ENCODE measurements at regions not wholly inside any gene's neighbourhood (a gene's known extent, or its start where the extent isn't known, plus 50 kb on each side); places are given as distances from the start of the nearest gene placed in this dataset.

DNA sequence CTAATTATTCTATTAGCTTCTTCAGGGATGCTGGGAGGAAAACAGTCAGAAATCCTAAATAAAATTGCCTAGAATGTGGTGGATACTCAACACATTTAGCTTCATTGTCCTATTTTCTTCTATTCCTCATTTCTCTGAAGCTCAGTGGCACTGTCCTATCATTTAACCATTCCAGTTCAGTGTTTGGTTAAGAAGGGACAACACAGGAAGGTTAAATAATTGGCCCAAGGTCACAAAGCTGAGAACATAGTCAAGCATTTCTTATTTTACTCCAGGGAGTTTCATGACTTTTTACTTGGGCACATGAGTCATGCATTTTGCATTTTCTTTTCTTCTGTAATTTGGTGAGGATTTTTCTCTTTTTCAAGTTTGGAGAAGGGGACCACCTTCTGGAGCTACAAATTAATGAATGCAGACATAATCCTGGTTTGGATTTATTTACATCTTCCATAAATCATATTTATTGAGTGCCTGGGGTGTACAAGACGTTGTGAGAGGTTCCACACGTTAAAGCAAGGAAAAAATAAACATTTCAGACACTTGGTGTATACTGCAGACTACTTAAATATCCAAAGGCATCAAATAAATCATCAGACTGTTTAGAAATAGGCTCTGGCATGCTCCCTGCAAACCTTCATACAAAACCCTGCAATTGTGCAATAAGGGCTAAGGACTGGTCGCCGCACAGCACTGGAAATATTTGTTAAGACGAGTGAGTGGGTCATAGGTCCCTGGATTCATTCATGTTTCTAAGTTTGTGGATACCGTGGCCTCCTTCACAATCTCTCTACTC is 263.9 kb downstream of the MAF start:
- H3K4me2 ChIP-seq (ENCODE audit: insufficient read depth, low read length), result no peak overlapping the region
- H2AFZ ChIP-seq (ENCODE audit: low read depth, low read length), result no peak overlapping the region
- H3K4me1 ChIP-seq (ENCODE audit: insufficient read depth, low read length), result no peaks in the 10 kb centered on the region
- H3K27ac ChIP-seq (ENCODE audit: low read length), result no peak overlapping the region
- no peaks in the 10 kb centered on the region for H3K36me3 ChIP-seq (ENCODE audit: insufficient read depth, low read length)
- TF ChIP-seq, protein P1, sequence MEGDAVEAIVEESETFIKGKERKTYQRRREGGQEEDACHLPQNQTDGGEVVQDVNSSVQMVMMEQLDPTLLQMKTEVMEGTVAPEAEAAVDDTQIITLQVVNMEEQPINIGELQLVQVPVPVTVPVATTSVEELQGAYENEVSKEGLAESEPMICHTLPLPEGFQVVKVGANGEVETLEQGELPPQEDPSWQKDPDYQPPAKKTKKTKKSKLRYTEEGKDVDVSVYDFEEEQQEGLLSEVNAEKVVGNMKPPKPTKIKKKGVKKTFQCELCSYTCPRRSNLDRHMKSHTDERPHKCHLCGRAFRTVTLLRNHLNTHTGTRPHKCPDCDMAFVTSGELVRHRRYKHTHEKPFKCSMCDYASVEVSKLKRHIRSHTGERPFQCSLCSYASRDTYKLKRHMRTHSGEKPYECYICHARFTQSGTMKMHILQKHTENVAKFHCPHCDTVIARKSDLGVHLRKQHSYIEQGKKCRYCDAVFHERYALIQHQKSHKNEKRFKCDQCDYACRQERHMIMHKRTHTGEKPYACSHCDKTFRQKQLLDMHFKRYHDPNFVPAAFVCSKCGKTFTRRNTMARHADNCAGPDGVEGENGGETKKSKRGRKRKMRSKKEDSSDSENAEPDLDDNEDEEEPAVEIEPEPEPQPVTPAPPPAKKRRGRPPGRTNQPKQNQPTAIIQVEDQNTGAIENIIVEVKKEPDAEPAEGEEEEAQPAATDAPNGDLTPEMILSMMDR (IDR thresholded peaks at IDR 0.05; ENCODE audit: borderline replicate concordance, extremely low read depth, low read length, poor library complexity, severe bottlenecking), result no peak
- no peak for TF ChIP-seq EZH2 (IDR thresholded peaks at IDR 0.05; ENCODE audit: borderline replicate concordance, low read depth, low read length, severe bottlenecking)
- DNase-seq (no peak), ATAC-seq (ENCODE audit: insufficient read depth, low read depth) (no peak)
- H3K9me3 ChIP-seq (ENCODE audit: insufficient read depth, low read length, severe bottlenecking), result no peaks in the 10 kb centered on the region
- H3K4me3 ChIP-seq (ENCODE audit: low read depth in 1 of 2, low read length in 2 of 2), result no peak overlapping the region
- no peaks in the 10 kb centered on the region for H3K79me2 ChIP-seq (ENCODE audit: insufficient read depth, low read length)
- no peaks in the 10 kb centered on the region for H3K27me3 ChIP-seq (ENCODE audit: insufficient read depth, low read length, poor library complexity)
- H4K20me1 ChIP-seq (ENCODE audit: insufficient read depth, low read length), result no peaks in the 10 kb centered on the region
- H3K9ac ChIP-seq (ENCODE audit: low read depth, low read length), result no peak overlapping the region

DNA sequence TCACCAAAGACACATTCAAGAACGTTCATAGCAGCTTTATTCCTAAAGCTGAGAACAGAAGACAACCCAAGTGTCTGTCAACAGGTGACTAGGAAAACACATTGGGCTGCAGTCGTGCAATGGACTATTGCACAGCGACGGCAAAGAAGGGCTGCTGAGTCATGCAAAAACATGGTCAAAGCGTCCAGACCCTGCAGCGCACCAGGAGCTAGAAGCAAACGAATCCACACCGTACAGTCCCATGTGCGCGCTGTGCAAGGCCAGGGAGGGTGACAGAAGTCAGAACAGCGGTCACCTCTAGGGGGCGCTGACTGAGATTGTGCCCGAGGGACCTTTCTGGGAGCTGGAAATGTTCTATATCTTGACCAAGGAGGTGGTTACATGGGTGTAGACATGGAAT is 266.4 kb downstream of the MAF start:
- Histone ChIP-seq H3K27me3 (ENCODE audit: insufficient read depth, low read length, poor library complexity) (no peaks in the 10 kb centered on the region), H3K27ac (ENCODE audit: low read length) (no peak overlapping the region), H4K20me1 (ENCODE audit: insufficient read depth, low read length) (no peaks in the 10 kb centered on the region), H2AFZ (ENCODE audit: low read depth, low read length) (no peak overlapping the region), H3K36me3 (ENCODE audit: insufficient read depth, low read length) (no peaks in the 10 kb centered on the region), H3K4me2 (ENCODE audit: insufficient read depth, low read length) (no peak overlapping the region), H3K4me1 (ENCODE audit: insufficient read depth, low read length) (no peaks in the 10 kb centered on the region), H3K9me3 (ENCODE audit: insufficient read depth, low read length, severe bottlenecking) (no peaks in the 10 kb centered on the region), H3K79me2 (ENCODE audit: insufficient read depth, low read length) (no peaks in the 10 kb centered on the region), H3K4me3 (ENCODE audit: low read depth in 1 of 2, low read length in 2 of 2) (no peak overlapping the region), H3K9ac (ENCODE audit: low read depth, low read length) (no peak overlapping the region)
- ATAC-seq (ENCODE audit: insufficient read depth, low read depth) (0 out of 3 replicates have a peak, but pooled peaks have one; percentile 53), DNase-seq (peak; percentile 32)
- TF ChIP-seq, protein P1 (IDR thresholded peaks at IDR 0.05; ENCODE audit: borderline replicate concordance, extremely low read depth, low read length, poor library complexity, severe bottlenecking), result peak; percentile 65
- TF ChIP-seq EZH2 (IDR thresholded peaks at IDR 0.05; ENCODE audit: borderline replicate concordance, low read depth, low read length, severe bottlenecking), result no peak

DNA sequence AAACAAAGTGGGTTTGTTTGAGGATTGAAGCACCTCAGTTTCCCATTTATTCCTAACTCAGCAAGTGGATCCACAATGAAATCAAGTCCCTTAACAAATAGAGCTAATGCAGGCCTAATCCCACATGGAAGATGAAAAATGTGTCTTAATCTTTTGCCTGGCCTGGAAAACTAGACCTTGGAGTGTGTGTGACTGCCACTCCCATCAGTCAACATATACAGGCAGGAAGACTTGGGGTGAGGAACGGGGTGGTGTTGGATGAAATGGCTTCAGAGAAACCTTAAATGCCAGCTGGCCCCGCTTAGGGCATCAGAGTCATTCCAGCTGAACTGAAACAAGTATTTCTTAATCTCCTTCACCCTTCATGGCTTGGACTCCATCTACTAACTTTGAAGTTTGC is 269.5 kb downstream of the MAF start:
- ATAC-seq (ENCODE audit: insufficient read depth, low read depth), result no peak
- no peaks in the 10 kb centered on the region for H4K20me1 ChIP-seq (ENCODE audit: insufficient read depth, low read length)
- no peak for DNase-seq
- H3K36me3 ChIP-seq (ENCODE audit: insufficient read depth, low read length), result no peaks in the 10 kb centered on the region
- no peak overlapping the region for H2AFZ ChIP-seq (ENCODE audit: low read depth, low read length)
- no peaks in the 10 kb centered on the region for H3K79me2 ChIP-seq (ENCODE audit: insufficient read depth, low read length)
- H3K27ac ChIP-seq (ENCODE audit: low read length), result no peak overlapping the region
- TF ChIP-seq, protein P1 (IDR thresholded peaks at IDR 0.05; ENCODE audit: borderline replicate concordance, extremely low read depth, low read length, poor library complexity, severe bottlenecking), result no peak
- no peak for TF ChIP-seq EZH2 (IDR thresholded peaks at IDR 0.05; ENCODE audit: borderline replicate concordance, low read depth, low read length, severe bottlenecking)
- no peak overlapping the region for H3K4me2 ChIP-seq (ENCODE audit: insufficient read depth, low read length)
- H3K4me3 ChIP-seq (ENCODE audit: low read depth in 1 of 2, low read length in 2 of 2), result no peak overlapping the region
- H3K9me3 ChIP-seq (ENCODE audit: insufficient read depth, low read length, severe bottlenecking), result no peaks in the 10 kb centered on the region
- no peaks in the 10 kb centered on the region for H3K4me1 ChIP-seq (ENCODE audit: insufficient read depth, low read length)
- H3K27me3 ChIP-seq (ENCODE audit: insufficient read depth, low read length, poor library complexity), result no peaks in the 10 kb centered on the region
- no peak overlapping the region for H3K9ac ChIP-seq (ENCODE audit: low read depth, low read length)

Measured in DND-41 (cell line).